SK-N-SH (cell line): ENCODE measurements at regions not wholly inside any gene's neighbourhood (a gene's known extent, or its start where the extent isn't known, plus 50 kb on each side); places are given as distances from the start of the nearest gene placed in this dataset.

Experiments
- CTCF ChIA-PET: fragments of 300-600, 350-600 bp; formaldehyde crosslinking; extraction: SDS; loops from one replicate; lab custom pipeline; 2021; lab: Yijun Ruan, JAX
- POLR2A ChIA-PET: fragments of 350-600 bp; sonication (Branson Sonifier 250); formaldehyde crosslinking; extraction: SDS; loops from one replicate; lab custom pipeline; 2020; ENCODE audit warnings: antibody characterized with exemption, inconsistent platforms; lab: Yijun Ruan, JAX
- DNase-seq: peaks from one replicate; pipeline ENCODE4 v3.0.0; 2012
- H2AFZ ChIP-seq: fragments of 200-600 bp; sonication (generic); 2 replicates; pipeline ENCODE4 v1.8.1; 2016; ENCODE audit warnings: antibody characterized with exemption, mild to moderate bottlenecking, low read depth
- H3F3A ChIP-seq: fragments of 200-600 bp; sonication (generic); replicated peaks from 2 replicates; pipeline ENCODE3; 2016; ENCODE audit warnings: antibody characterized with exemption, mild to moderate bottlenecking; ENCODE audit not compliant: insufficient read depth
- H3K27ac ChIP-seq, 2 experiments: fragments of 200-500 bp in 1 of 2; fragments of 200-600 bp in 1 of 2; sonication (Bioruptor generic) in 1 of 2; sonication (generic), shearing (Covaris generic) in 1 of 2; 2 replicates each; pipeline versions ENCODE4 v1.5.1 to v1.6.1; 2014 to 2016; ENCODE audit warnings: low read depth in 2 of 2, inconsistent platforms in 1 of 2, low read length in 1 of 2, mild to moderate bottlenecking in 1 of 2, mixed read lengths in 1 of 2
- H3K27me3 ChIP-seq: fragments of 200-600 bp; sonication (generic), shearing (Covaris generic); 2 replicates; pipeline ENCODE4 v1.6.1; 2016; ENCODE audit warnings: mixed run types; ENCODE audit not compliant: insufficient read depth
- H3K36me3 ChIP-seq, 2 experiments: fragments of 200-500 bp in 1 of 2; fragments of 200-600 bp in 1 of 2; sonication (Bioruptor generic) in 1 of 2; sonication (generic) in 1 of 2; replicated peaks in 1 of 2; 2 replicates each; pipeline versions ENCODE3 to v1.5.1; 2014 to 2016; ENCODE audit warnings: low read length in 1 of 2, mild to moderate bottlenecking in 1 of 2; ENCODE audit not compliant: insufficient read depth in 2 of 2, control insufficient read depth in 1 of 2
- H3K4me1 ChIP-seq, 2 experiments: fragments of 200-500 bp in 1 of 2; fragments of 200-600 bp in 1 of 2; sonication (Bioruptor generic) in 1 of 2; sonication (generic), shearing (Covaris generic) in 1 of 2; 2 replicates each; pipeline versions ENCODE4 v1.5.1 to v1.6.1; 2014 to 2016; ENCODE audit warnings: low read depth in 1 of 2, low read length in 1 of 2, mixed run types in 1 of 2; ENCODE audit not compliant: insufficient read depth in 2 of 2, control insufficient read depth in 1 of 2
- H3K4me2 ChIP-seq: fragments of 200-600 bp; sonication (generic), shearing (Covaris generic); 2 replicates; pipeline ENCODE4 v1.6.1; 2017; ENCODE audit warnings: mixed run types
- H3K4me3 ChIP-seq, 2 experiments: fragments of 200-500 bp in 1 of 2; fragments of 200-600 bp in 1 of 2; sonication (Bioruptor generic) in 1 of 2; sonication (generic), shearing (Covaris generic) in 1 of 2; 2 replicates each; pipeline versions ENCODE4 v1.5.1 to v1.8.1; 2014 to 2016; ENCODE audit warnings: low read depth in 2 of 2, inconsistent platforms in 1 of 2, low read length in 1 of 2, mild to moderate bottlenecking in 1 of 2, mixed read lengths in 1 of 2, moderate library complexity in 1 of 2
- H3K79me2 ChIP-seq: fragments of 200-600 bp; sonication (generic); 2 replicates; pipeline ENCODE4 v1.8.1; 2017; ENCODE audit warnings: mild to moderate bottlenecking; ENCODE audit not compliant: insufficient read depth
- H3K9ac ChIP-seq: fragments of 200-600 bp; sonication (generic); 2 replicates; pipeline ENCODE4 v1.6.1; 2017; ENCODE audit warnings: mixed run types
- H3K9me2 ChIP-seq: fragments of 200-600 bp; sonication (generic); 2 replicates; pipeline ENCODE4 v1.6.1; 2017; ENCODE audit warnings: mixed run types
- H3K9me3 ChIP-seq: fragments of 200-600 bp; sonication (generic); 2 replicates; pipeline ENCODE4 v1.6.1; 2017; ENCODE audit warnings: mixed run types, mild to moderate bottlenecking, moderate library complexity
- H4K20me1 ChIP-seq: fragments of 200-600 bp; sonication (generic); 2 replicates; pipeline ENCODE4 v1.6.1; 2017; ENCODE audit warnings: mild to moderate bottlenecking, mixed run types; ENCODE audit not compliant: insufficient read depth
- CTCF ChIP-seq: fragments of 200-600 bp; sonication (generic); IDR thresholded peaks from 2 replicates; pipeline ENCODE4 v1.6.1; 2017; ENCODE audit warnings: antibody characterized with exemption, mild to moderate bottlenecking, moderate library complexity
- FOXJ3 ChIP-seq: sonication (generic); formaldehyde crosslinking; IDR thresholded peaks from 2 replicates; pipeline ENCODE4 v1.5.1; 2020; ENCODE audit warnings: mild to moderate bottlenecking, missing genetic modification reagents
- GABPA ChIP-seq: IDR thresholded peaks from 2 replicates; pipeline ENCODE4 v1.4.0; 2012; ENCODE audit warnings: low read depth, mild to moderate bottlenecking
- GATA2 ChIP-seq: sonication (generic); formaldehyde crosslinking; IDR thresholded peaks from 2 replicates; pipeline ENCODE4 v1.5.0; 2020; ENCODE audit warnings: mild to moderate bottlenecking, missing genetic modification reagents
- MEF2A ChIP-seq: IDR thresholded peaks from 2 replicates; pipeline ENCODE4 v1.4.0; 2012; ENCODE audit warnings: low read depth, borderline replicate concordance
- POLR2AphosphoS5 ChIP-seq: IDR thresholded peaks from 2 replicates; pipeline ENCODE4 v1.6.1; 2012; ENCODE audit warnings: low read depth, low read length
- RXRA ChIP-seq: IDR thresholded peaks from 2 replicates; pipeline ENCODE4 v1.4.0; 2012; ENCODE audit warnings: low read depth, mild to moderate bottlenecking, borderline replicate concordance
- TAF1 ChIP-seq: IDR thresholded peaks from 2 replicates; pipeline ENCODE4 v1.6.1; 2012; ENCODE audit warnings: low read depth, mild to moderate bottlenecking, low read length, moderate library complexity, borderline replicate concordance
- YY1 ChIP-seq: IDR thresholded peaks from 2 replicates; pipeline ENCODE4 v1.4.0; 2012; ENCODE audit warnings: low read depth, mild to moderate bottlenecking
- WGBS: methylation state at CpG from one replicate; pipeline ENCODE4 v1.1.6; 2017; ENCODE audit warnings: low lambda C conversion rate; 5-methylcytosine and 5-hydroxymethylcytosine counted together
- TF ChIP-seq, protein P1 (sequence below): fragments of 150-350 bp; IDR thresholded peaks from 2 replicates; pipeline ENCODE4 v1.6.1; 2016; ENCODE audit warnings: mild to moderate bottlenecking, low read depth, low read length
- TF ChIP-seq, protein P2 (sequence below): IDR thresholded peaks from 2 replicates; pipeline ENCODE4 v1.4.0; 2012; ENCODE audit warnings: low read depth
- TF ChIP-seq, protein P3 (sequence below): IDR thresholded peaks from 2 replicates; pipeline ENCODE4 v1.6.1; 2012; ENCODE audit warnings: mild to moderate bottlenecking, low read depth, low read length, moderate library complexity

- no peak for DNase-seq
- Histone ChIP-seq H4K20me1 (no peaks in the 10 kb centered on the region), H3K4me1 (peaks cover 3 to 10% of the 10 kb centered on the region in 2 experiments; a peak in 1 of 4 replicates), H3F3A (no peaks in the 10 kb centered on the region), H3K9ac (no peak overlapping the region), H3K79me2 (no peaks in the 10 kb centered on the region), H3K4me3 (no peak overlapping the region), H3K27me3 (no peaks in the 10 kb centered on the region), H3K36me3 (no peaks in the 10 kb centered on the region), H3K9me2 (no peaks in the 10 kb centered on the region), H2AFZ (no peak overlapping the region), H3K9me3 (no peaks in the 10 kb centered on the region), H3K4me2 (no peak overlapping the region), H3K27ac (no peak overlapping the region)
- TF ChIP-seq, protein P1, sequence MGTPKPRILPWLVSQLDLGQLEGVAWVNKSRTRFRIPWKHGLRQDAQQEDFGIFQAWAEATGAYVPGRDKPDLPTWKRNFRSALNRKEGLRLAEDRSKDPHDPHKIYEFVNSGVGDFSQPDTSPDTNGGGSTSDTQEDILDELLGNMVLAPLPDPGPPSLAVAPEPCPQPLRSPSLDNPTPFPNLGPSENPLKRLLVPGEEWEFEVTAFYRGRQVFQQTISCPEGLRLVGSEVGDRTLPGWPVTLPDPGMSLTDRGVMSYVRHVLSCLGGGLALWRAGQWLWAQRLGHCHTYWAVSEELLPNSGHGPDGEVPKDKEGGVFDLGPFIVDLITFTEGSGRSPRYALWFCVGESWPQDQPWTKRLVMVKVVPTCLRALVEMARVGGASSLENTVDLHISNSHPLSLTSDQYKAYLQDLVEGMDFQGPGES, result no peak
- TF ChIP-seq, protein P2, sequence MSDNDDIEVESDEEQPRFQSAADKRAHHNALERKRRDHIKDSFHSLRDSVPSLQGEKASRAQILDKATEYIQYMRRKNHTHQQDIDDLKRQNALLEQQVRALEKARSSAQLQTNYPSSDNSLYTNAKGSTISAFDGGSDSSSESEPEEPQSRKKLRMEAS, result no peak
- no peak for TF ChIP-seq YY1
- TF ChIP-seq TAF1, result no peak
- no peak for TF ChIP-seq GABPA
- TF ChIP-seq MEF2A, result no peak
- no peak for TF ChIP-seq GATA2 (CRISPR knock-in tag)
- TF ChIP-seq POLR2AphosphoS5, result no peak
- TF ChIP-seq FOXJ3 (CRISPR knock-in tag), result no peak
- TF ChIP-seq, protein P3, sequence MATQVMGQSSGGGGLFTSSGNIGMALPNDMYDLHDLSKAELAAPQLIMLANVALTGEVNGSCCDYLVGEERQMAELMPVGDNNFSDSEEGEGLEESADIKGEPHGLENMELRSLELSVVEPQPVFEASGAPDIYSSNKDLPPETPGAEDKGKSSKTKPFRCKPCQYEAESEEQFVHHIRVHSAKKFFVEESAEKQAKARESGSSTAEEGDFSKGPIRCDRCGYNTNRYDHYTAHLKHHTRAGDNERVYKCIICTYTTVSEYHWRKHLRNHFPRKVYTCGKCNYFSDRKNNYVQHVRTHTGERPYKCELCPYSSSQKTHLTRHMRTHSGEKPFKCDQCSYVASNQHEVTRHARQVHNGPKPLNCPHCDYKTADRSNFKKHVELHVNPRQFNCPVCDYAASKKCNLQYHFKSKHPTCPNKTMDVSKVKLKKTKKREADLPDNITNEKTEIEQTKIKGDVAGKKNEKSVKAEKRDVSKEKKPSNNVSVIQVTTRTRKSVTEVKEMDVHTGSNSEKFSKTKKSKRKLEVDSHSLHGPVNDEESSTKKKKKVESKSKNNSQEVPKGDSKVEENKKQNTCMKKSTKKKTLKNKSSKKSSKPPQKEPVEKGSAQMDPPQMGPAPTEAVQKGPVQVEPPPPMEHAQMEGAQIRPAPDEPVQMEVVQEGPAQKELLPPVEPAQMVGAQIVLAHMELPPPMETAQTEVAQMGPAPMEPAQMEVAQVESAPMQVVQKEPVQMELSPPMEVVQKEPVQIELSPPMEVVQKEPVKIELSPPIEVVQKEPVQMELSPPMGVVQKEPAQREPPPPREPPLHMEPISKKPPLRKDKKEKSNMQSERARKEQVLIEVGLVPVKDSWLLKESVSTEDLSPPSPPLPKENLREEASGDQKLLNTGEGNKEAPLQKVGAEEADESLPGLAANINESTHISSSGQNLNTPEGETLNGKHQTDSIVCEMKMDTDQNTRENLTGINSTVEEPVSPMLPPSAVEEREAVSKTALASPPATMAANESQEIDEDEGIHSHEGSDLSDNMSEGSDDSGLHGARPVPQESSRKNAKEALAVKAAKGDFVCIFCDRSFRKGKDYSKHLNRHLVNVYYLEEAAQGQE, result no peak
- no peak for TF ChIP-seq RXRA
- TF ChIP-seq CTCF, result no peak
- POLR2A ChIA-PET, result no interaction called here
- CTCF ChIA-PET, result no interaction called here
- WGBS, result 55% methylated on average over 5 of the region's 7 CpGs
Observed at GRCh38 chr15:31485431-31485830, 158.8 kb downstream of the KLF13 start.
